HEK293 (cell line): ENCODE measurements at regions not wholly inside any gene's neighbourhood (a gene's known extent, or its start where the extent isn't known, plus 50 kb on each side); places are given as distances from the start of the nearest gene placed in this dataset.

Source experiments
- CTCF ChIA-PET: fragments of 350-600 bp; formaldehyde crosslinking; extraction: SDS; loops from one replicate; lab custom pipeline; 2021; ENCODE audit warnings: antibody characterized with exemption; lab: Yijun Ruan, JAX
- POLR2A ChIA-PET: fragments of 300-600 bp; formaldehyde crosslinking; extraction: SDS; loops from one replicate; lab custom pipeline; 2020; ENCODE audit warnings: antibody characterized with exemption, inconsistent platforms; lab: Yijun Ruan, JAX
- H3K27ac ChIP-seq: fragments of 200-500 bp; sonication (Bioruptor generic); 2 replicates; pipeline ENCODE4 v1.5.1; 2014; ENCODE audit warnings: low read depth, low read length, control low read depth, inconsistent platforms; ENCODE audit errors: extremely low read depth
- H3K36me3 ChIP-seq, 2 experiments: fragments of 200-500 bp in 1 of 2; sonication (Bioruptor generic) in 1 of 2; 1 replicate in 1 of 2; 2 replicates in 1 of 2; pipeline ENCODE4 v1.5.1; 2014 to 2017; ENCODE audit warnings: inconsistent platforms in 2 of 2, low read length in 2 of 2; ENCODE audit not compliant: control insufficient read depth in 2 of 2, insufficient read depth in 1 of 2
- H3K4me1 ChIP-seq: fragments of 200-500 bp; sonication (Bioruptor generic); 2 replicates; pipeline ENCODE4 v1.5.1; 2014; ENCODE audit warnings: mild to moderate bottlenecking, low read length, inconsistent platforms; ENCODE audit not compliant: control insufficient read depth, insufficient read depth
- H3K4me3 ChIP-seq: 2 replicates; pipeline ENCODE4 v1.5.1; 2011; ENCODE audit warnings: low read depth, mild to moderate bottlenecking, control low read depth, low read length, moderate library complexity
- H3K9me3 ChIP-seq: fragments of 200-500 bp; sonication (Bioruptor generic); 2 replicates; pipeline ENCODE4 v1.5.1; 2014; ENCODE audit warnings: low read depth, low read length, inconsistent platforms; ENCODE audit not compliant: control insufficient read depth, insufficient read depth
- CTCF ChIP-seq: fragments of 450-650 bp; formaldehyde crosslinking; IDR thresholded peaks from 2 replicates; pipeline ENCODE4 v1.5.1; 2016; ENCODE audit warnings: missing biosample characterization, missing genetic modification characterization
- FEZF1 ChIP-seq: fragments of 450-650 bp; formaldehyde crosslinking; IDR thresholded peaks from 2 replicates; pipeline ENCODE4 v1.5.1; 2016; ENCODE audit warnings: missing biosample characterization, missing genetic modification characterization
- REST ChIP-seq: fragments of 450-650 bp; formaldehyde crosslinking; IDR thresholded peaks from 2 replicates; pipeline ENCODE4 v1.5.1; 2016; ENCODE audit warnings: missing biosample characterization, missing genetic modification characterization
- SP3 ChIP-seq: fragments of 450-650 bp; formaldehyde crosslinking; IDR thresholded peaks from 2 replicates; pipeline ENCODE4 v1.5.1; 2016; ENCODE audit warnings: missing biosample characterization, missing genetic modification characterization
- ZBTB7A ChIP-seq: fragments of 450-650 bp; formaldehyde crosslinking; IDR thresholded peaks from 2 replicates; pipeline ENCODE4 v1.5.1; 2016; ENCODE audit warnings: low read depth, missing biosample characterization, missing genetic modification characterization
- ZBTB8A ChIP-seq: fragments of 450-650 bp; formaldehyde crosslinking; IDR thresholded peaks from 2 replicates; pipeline ENCODE4 v1.5.1; 2016; ENCODE audit warnings: missing biosample characterization, missing genetic modification characterization
- ZFHX2 ChIP-seq: fragments of 450-650 bp; formaldehyde crosslinking; conservative IDR thresholded peaks from 2 replicates; pipeline ENCODE4 v1.5.1; 2016; ENCODE audit warnings: missing biosample characterization, missing genetic modification characterization
- ZNF132 ChIP-seq: fragments of 450-650 bp; formaldehyde crosslinking; IDR thresholded peaks from 2 replicates; pipeline ENCODE4 v1.5.1; 2017; ENCODE audit warnings: missing biosample characterization, missing genetic modification characterization, borderline replicate concordance
- ZNF133 ChIP-seq: fragments of 450-650 bp; formaldehyde crosslinking; IDR thresholded peaks from 2 replicates; pipeline ENCODE4 v1.5.1; 2016; ENCODE audit warnings: missing biosample characterization, missing genetic modification characterization
- ZNF155 ChIP-seq: fragments of 450-650 bp; formaldehyde crosslinking; IDR thresholded peaks from 2 replicates; pipeline ENCODE4 v1.5.1; 2016; ENCODE audit warnings: missing biosample characterization, missing genetic modification characterization
- ZNF19 ChIP-seq: fragments of 450-650 bp; formaldehyde crosslinking; IDR thresholded peaks from 2 replicates; pipeline ENCODE4; 2016; ENCODE audit warnings: missing biosample characterization, missing genetic modification characterization, low read depth
- ZNF280C ChIP-seq: fragments of 450-650 bp; formaldehyde crosslinking; IDR thresholded peaks from 2 replicates; pipeline ENCODE4 v1.5.1; 2016; ENCODE audit warnings: missing biosample characterization, missing genetic modification characterization
- ZNF341 ChIP-seq: fragments of 450-650 bp; formaldehyde crosslinking; IDR thresholded peaks from 2 replicates; pipeline ENCODE4; 2016; ENCODE audit warnings: low read depth, missing biosample characterization, missing genetic modification characterization
- ZNF394 ChIP-seq: fragments of 450-650 bp; formaldehyde crosslinking; IDR thresholded peaks from 2 replicates; pipeline ENCODE4 v1.5.1; 2016; ENCODE audit warnings: missing biosample characterization, missing genetic modification characterization, mild to moderate bottlenecking, moderate library complexity, borderline replicate concordance
- ZNF518A ChIP-seq: fragments of 450-650 bp; formaldehyde crosslinking; conservative IDR thresholded peaks from 2 replicates; pipeline ENCODE4 v1.5.1; 2016; ENCODE audit warnings: low read depth, missing biosample characterization, missing genetic modification characterization
- ZNF549 ChIP-seq: fragments of 450-650 bp; IDR thresholded peaks from 2 replicates; pipeline ENCODE4 v1.5.1; 2018; ENCODE audit warnings: missing biosample characterization, missing genetic modification characterization, mild to moderate bottlenecking, inconsistent platforms, moderate library complexity
- ZNF660 ChIP-seq: fragments of 450-650 bp; IDR thresholded peaks from 2 replicates; pipeline ENCODE4 v1.5.1; 2018; ENCODE audit warnings: missing biosample characterization, mild to moderate bottlenecking, missing genetic modification characterization
- ZNF692 ChIP-seq: fragments of 450-650 bp; formaldehyde crosslinking; IDR thresholded peaks from 2 replicates; pipeline ENCODE4 v1.5.1; 2016; ENCODE audit warnings: missing biosample characterization, missing genetic modification characterization
- ZSCAN23 ChIP-seq: fragments of 450-650 bp; formaldehyde crosslinking; IDR thresholded peaks from 2 replicates; pipeline ENCODE4 v1.5.1; 2016; ENCODE audit warnings: missing biosample characterization, missing genetic modification characterization
- ZXDB ChIP-seq: fragments of 450-650 bp; formaldehyde crosslinking; IDR thresholded peaks from 2 replicates; pipeline ENCODE4 v1.5.1; 2016; ENCODE audit warnings: missing biosample characterization, missing genetic modification characterization

- Histone ChIP-seq H3K27ac (no peak overlapping the region), H3K4me1 (no peaks in the 10 kb centered on the region), H3K36me3 (no peaks in the 10 kb centered on the region), H3K9me3 (no peaks in the 10 kb centered on the region), H3K4me3 (no peak overlapping the region)
- TF ChIP-seq ZNF341 (tag by site-specific recombination), result no peak
- no peak for TF ChIP-seq ZNF280C (tag by site-specific recombination)
- TF ChIP-seq ZNF549 (tag by site-specific recombination), result no peak
- TF ChIP-seq ZNF692 (tag by site-specific recombination), result no peak
- TF ChIP-seq ZNF133, result no peak
- no peak for TF ChIP-seq ZNF394 (tag by site-specific recombination)
- no peak for TF ChIP-seq ZNF132
- no peak for TF ChIP-seq ZFHX2 (tag by site-specific recombination)
- no peak for TF ChIP-seq ZNF518A (tag by site-specific recombination)
- TF ChIP-seq CTCF (tag by site-specific recombination), result no peak
- TF ChIP-seq ZXDB (tag by site-specific recombination), result no peak
- no peak for TF ChIP-seq ZBTB8A
- no peak for TF ChIP-seq ZBTB7A (tag by site-specific recombination)
- TF ChIP-seq ZNF19, result no peak
- TF ChIP-seq SP3 (tag by site-specific recombination), result no peak
- no peak for TF ChIP-seq REST
- TF ChIP-seq ZNF155 (tag by site-specific recombination), result no peak
- TF ChIP-seq FEZF1 (tag by site-specific recombination), result no peak
- TF ChIP-seq ZSCAN23 (tag by site-specific recombination), result no peak
- no peak for TF ChIP-seq ZNF660 (tag by site-specific recombination)
- POLR2A ChIA-PET, result no interaction called here
- CTCF ChIA-PET, result no interaction called here
These were observed 735.1 kb upstream of the CCDC54 start for GRCh38 chr3:106642161-106642560.
